GM12874 (cell line): ENCODE measurements at regions not wholly inside any gene's neighbourhood (a gene's known extent, or its start where the extent isn't known, plus 50 kb on each side); places are given as distances from the start of the nearest gene placed in this dataset.

ENCODE experiments used
- CTCF ChIP-seq: IDR thresholded peaks from 2 replicates; pipeline ENCODE4 v1.5.1; 2011; ENCODE audit warnings: low read depth, mild to moderate bottlenecking, control low read depth, low read length, moderate library complexity; ENCODE audit not compliant: insufficient read depth

- no peak for TF ChIP-seq CTCF
Observed at GRCh38 chr6:133630651-133631050, 258.3 kb upstream of the TCF21 start.

GRCh38 chr6:133631421-133631820, 257.5 kb upstream of the TCF21 start:
- TF ChIP-seq CTCF, result no peak

- TF ChIP-seq CTCF, result no peak
Observed at GRCh38 chr6:133632206-133632605, 256.7 kb upstream of the TCF21 start.

GRCh38 chr6:133632906-133633305, 256.0 kb upstream of the TCF21 start:
- no peak for TF ChIP-seq CTCF

- TF ChIP-seq CTCF, result no peak
Observed at GRCh38 chr6:133634474-133634873, 254.4 kb upstream of the TCF21 start.

- no peak for TF ChIP-seq CTCF
Observed at GRCh38 chr6:133635447-133635846, 253.5 kb upstream of the TCF21 start.

- TF ChIP-seq CTCF, result no peak
Observed at GRCh38 chr6:133637436-133637835, 251.5 kb upstream of the TCF21 start.

GRCh38 chr6:133637874-133638273, 251.0 kb upstream of the TCF21 start:
- no peak for TF ChIP-seq CTCF
